Endothelial cell of umbilical vein (primary cell): ENCODE measurements at regions not wholly inside any gene's neighbourhood (a gene's known extent, or its start where the extent isn't known, plus 50 kb on each side); places are given as distances from the start of the nearest gene placed in this dataset.

Experiments used
- BruUV-seq: library from RNA; stranded (reverse); fragments of 400-500 nt; replicated peaks from 2 replicates; lab custom pipeline; 2021; lab: Mats Ljungman, UMichigan
- CTCF ChIA-PET: fragments of 300-600, 350-600 bp; sonication (Branson Sonifier 250); formaldehyde crosslinking; loops from one replicate; lab custom pipeline; 2021; ENCODE audit warnings: antibody characterized with exemption, inconsistent platforms; lab: Charles Lee
- POLR2A ChIA-PET: fragments of 300-600, 350-600 bp; sonication (Branson Sonifier 250); formaldehyde crosslinking; loops from one replicate; lab custom pipeline; 2021; ENCODE audit warnings: antibody characterized with exemption, inconsistent platforms; lab: Charles Lee
- DNase-seq: peaks from one replicate; pipeline ENCODE4 v3.0.0-alpha.2; 2011; ENCODE audit warnings: low read depth, low spot score
- FAIRE-seq: peaks from 2 replicates; lab custom pipeline; 2011; peaks lifted over from hg19 to GRCh38; lab: Jason Lieb, UNC
- H2AFZ ChIP-seq: 2 replicates; pipeline ENCODE4 v1.6.0; 2012; ENCODE audit warnings: low read depth, low read length, control low read depth, inconsistent platforms
- H3K27ac ChIP-seq: 2 replicates; pipeline ENCODE4 v1.5.1; 2011; ENCODE audit warnings: low read depth, mild to moderate bottlenecking, control low read depth, low read length, moderate library complexity; ENCODE audit not compliant: insufficient read depth
- H3K27me3 ChIP-seq, 2 experiments: 2 replicates each; pipeline versions ENCODE4 v1.6.0 to v1.6.1; 2011; ENCODE audit warnings: low read length in 2 of 2, mixed read lengths in 1 of 2; ENCODE audit not compliant: control insufficient read depth in 2 of 2, insufficient read depth in 2 of 2
- H3K36me3 ChIP-seq, 2 experiments: 2 replicates in 1 of 2; 3 replicates in 1 of 2; pipeline ENCODE4 v1.5.1; 2011; ENCODE audit warnings: low read length in 2 of 2, mild to moderate bottlenecking in 1 of 2, moderate library complexity in 1 of 2; ENCODE audit not compliant: control insufficient read depth in 2 of 2, insufficient read depth in 2 of 2; ENCODE audit errors: extremely low read depth in 1 of 2
- H3K4me1 ChIP-seq: 3 replicates; pipeline ENCODE4 v1.5.1; 2011; ENCODE audit warnings: mild to moderate bottlenecking, low read length; ENCODE audit not compliant: control insufficient read depth, insufficient read depth; ENCODE audit errors: extremely low read depth
- H3K4me2 ChIP-seq: 2 replicates; pipeline ENCODE4 v1.6.1; 2011; ENCODE audit warnings: low read length, control low read depth, mixed read lengths; ENCODE audit not compliant: insufficient read depth
- H3K4me3 ChIP-seq, 3 experiments: fragments of 200-600 bp in 1 of 3; sonication (generic), shearing (Covaris generic) in 1 of 3; replicated peaks in 1 of 3; 2 replicates each; pipeline ENCODE4 v1.5.1; 2011 to 2016; ENCODE audit warnings: control low read depth in 3 of 3, low read length in 3 of 3, mild to moderate bottlenecking in 2 of 3, inconsistent platforms in 1 of 3, low read depth in 1 of 3, moderate library complexity in 1 of 3; ENCODE audit not compliant: insufficient read depth in 1 of 3
- H3K79me2 ChIP-seq: 2 replicates; pipeline ENCODE4 v1.6.0; 2012; ENCODE audit warnings: low read length, inconsistent platforms; ENCODE audit not compliant: control insufficient read depth, insufficient read depth
- H3K9ac ChIP-seq: replicated peaks from 2 replicates; pipeline ENCODE3; 2011; ENCODE audit warnings: low read length, control low read depth; ENCODE audit not compliant: insufficient read depth; ENCODE audit errors: extremely low read depth
- H3K9me1 ChIP-seq: replicated peaks from 3 replicates; pipeline ENCODE4 v1.6.0; 2011; ENCODE audit warnings: mild to moderate bottlenecking, low read length; ENCODE audit not compliant: control insufficient read depth, insufficient read depth; ENCODE audit errors: extremely low read depth
- H3K9me3 ChIP-seq: replicated peaks from 2 replicates; pipeline ENCODE4 v1.5.1; 2012; ENCODE audit warnings: low read length, inconsistent platforms; ENCODE audit not compliant: control insufficient read depth, insufficient read depth
- H4K20me1 ChIP-seq: replicated peaks from 2 replicates; pipeline ENCODE3; 2011; ENCODE audit warnings: mild to moderate bottlenecking, low read length; ENCODE audit not compliant: control insufficient read depth, insufficient read depth; ENCODE audit errors: extremely low read depth
- CTCF ChIP-seq, 2 donors: IDR thresholded peaks; 1 replicate in 1 of 2; 2 replicates in 1 of 2; pipeline ENCODE4 v1.5.1; 2011; ENCODE audit warnings: low read length in 2 of 2, mild to moderate bottlenecking in 2 of 2, moderate library complexity in 2 of 2, control low read depth in 1 of 2, inconsistent platforms in 1 of 2, low read depth in 1 of 2; ENCODE audit not compliant: insufficient read depth in 1 of 2; ENCODE audit errors: extremely low read depth in 1 of 2
- EZH2 ChIP-seq: IDR thresholded peaks from 2 replicates; pipeline ENCODE4 v1.6.1; 2012; ENCODE audit warnings: borderline replicate concordance, low read depth, mild to moderate bottlenecking, moderate library complexity, low read length, inconsistent platforms; ENCODE audit not compliant: severe bottlenecking
- FOS ChIP-seq: IDR thresholded peaks from 2 replicates; pipeline ENCODE4 v1.6.1; 2011; ENCODE audit warnings: mild to moderate bottlenecking, low read length, moderate library complexity, borderline replicate concordance; ENCODE audit not compliant: insufficient read depth
- GATA2 ChIP-seq: IDR thresholded peaks from 2 replicates; pipeline ENCODE4 v1.7.0; 2011; ENCODE audit warnings: low read depth, mild to moderate bottlenecking, moderate library complexity, mixed read lengths, low read length; ENCODE audit not compliant: insufficient read length, insufficient read depth
- JUN ChIP-seq: IDR thresholded peaks from 2 replicates; pipeline ENCODE4 v1.6.1; 2011; ENCODE audit warnings: borderline replicate concordance, low read depth; ENCODE audit not compliant: insufficient read length, insufficient read depth
- MYC ChIP-seq: IDR thresholded peaks from one replicate; pipeline ENCODE4 v1.6.1; 2011; ENCODE audit warnings: mild to moderate bottlenecking, low read depth, low read length
- POLR2A ChIP-seq: IDR thresholded peaks from 2 replicates; pipeline ENCODE4 v1.6.1; 2012; ENCODE audit warnings: low read depth, mild to moderate bottlenecking, control low read depth, low read length
- POLR2AphosphoS5 ChIP-seq: IDR thresholded peaks from 2 replicates; pipeline ENCODE4 v1.6.1; 2012; ENCODE audit warnings: low read depth, mild to moderate bottlenecking, control low read depth, low read length, moderate library complexity; ENCODE audit not compliant: insufficient read depth
- dilution Hi-C: fragments of 300-500 bp; cut with MboI; formaldehyde crosslinking; loops from one replicate; pipeline ENCODE4 v1.15.0; 2019; ENCODE audit warnings: low sequenced_read_pairs; ENCODE audit not compliant: extremely low pct_ligation_motif_present
- intact Hi-C: fragments of 100-400 bp; cut with micrococcal nuclease; formaldehyde crosslinking; loops from one replicate; pipeline ENCODE4 v1.10.0; 2022
- TF ChIP-seq, protein P1 (sequence below): IDR thresholded peaks from 2 replicates; pipeline ENCODE4 v1.6.1; 2011; ENCODE audit not compliant: insufficient read depth, insufficient read length

GRCh38 chr1:80633947-80634706 lies 1166.6 kb upstream of the ADGRL2 start:
- FAIRE-seq, result no peak

More at GRCh38 chr1:80633947-80634706, 1166.6 kb upstream of the ADGRL2 start:
- Histone ChIP-seq H3K9me3 (no peaks in the 10 kb centered on the region), H3K4me3 (no peak overlapping the region), H3K27me3 (no peaks in the 10 kb centered on the region), H2AFZ (no peak overlapping the region), H3K79me2 (no peaks in the 10 kb centered on the region), H3K27ac (no peak overlapping the region), H3K9me1 (no peaks in the 10 kb centered on the region), H3K9ac (no peak overlapping the region), H3K4me2 (no peak overlapping the region), H3K36me3 (no peaks in the 10 kb centered on the region), H4K20me1 (no peaks in the 10 kb centered on the region), H3K4me1 (no peaks in the 10 kb centered on the region)
- CTCF ChIA-PET, result no interaction called here
- intact Hi-C loops, result no loop called here
- DNase-seq, result no peak
- POLR2A ChIA-PET, result no interaction called here
- TF ChIP-seq, protein P1, sequence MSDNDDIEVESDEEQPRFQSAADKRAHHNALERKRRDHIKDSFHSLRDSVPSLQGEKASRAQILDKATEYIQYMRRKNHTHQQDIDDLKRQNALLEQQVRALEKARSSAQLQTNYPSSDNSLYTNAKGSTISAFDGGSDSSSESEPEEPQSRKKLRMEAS, result no peak
- TF ChIP-seq GATA2 (no peak), JUN (no peak), CTCF (IDR thresholded peaks at IDR 0.05; ENCODE audit: extremely low read depth in 1 of 2, insufficient read depth in 1 of 2, low read depth in 1 of 2, low read length in 2 of 2) (no peak), MYC (no peak), FOS (no peak), POLR2AphosphoS5 (no peak), EZH2 (no peak), POLR2A (no peak)
- no TSS peak for BruUV-seq
- dilution Hi-C loops, result no loop called here
